Liver (tissue), 3 donors: ENCODE measurements at regions not wholly inside any gene's neighbourhood (a gene's known extent, or its start where the extent isn't known, plus 50 kb on each side); places are given as distances from the start of the nearest gene placed in this dataset.

Experiments
- CTCF ChIP-seq: fragments of 150-350 bp; IDR thresholded peaks from 2 replicates; pipeline ENCODE4 v1.5.1; 2017; ENCODE audit warnings: improper control_type of control experiment, low read depth, low read length; ENCODE audit not compliant: missing input control
- EGR1 ChIP-seq, 2 donors: IDR thresholded peaks; 2 replicates each; pipeline ENCODE4 v1.6.1; 2016 to 2018; ENCODE audit warnings: antibody characterized with exemption in 2 of 2, low read depth in 2 of 2
- FOXA1 ChIP-seq: IDR thresholded peaks from 2 replicates; pipeline ENCODE4 v1.6.1; 2016; ENCODE audit warnings: antibody characterized with exemption
- GABPA ChIP-seq, 2 donors: IDR thresholded peaks in 1 of 2; conservative IDR thresholded peaks in 1 of 2; 2 replicates each; pipeline ENCODE4 v1.6.1; 2016; ENCODE audit warnings: antibody characterized with exemption in 2 of 2, mild to moderate bottlenecking in 1 of 2, moderate library complexity in 1 of 2
- JUND ChIP-seq, 2 donors: IDR thresholded peaks; 2 replicates each; pipeline ENCODE4 v1.6.1; 2016; ENCODE audit warnings: antibody characterized with exemption in 2 of 2
- MAX ChIP-seq: IDR thresholded peaks from 2 replicates; pipeline ENCODE4 v1.6.1; 2016; ENCODE audit warnings: antibody characterized with exemption
- RAD21 ChIP-seq, 2 donors: IDR thresholded peaks; 2 replicates each; pipeline ENCODE4 v1.6.1; 2016; ENCODE audit warnings: antibody characterized with exemption in 2 of 2, mild to moderate bottlenecking in 2 of 2
- REST ChIP-seq: IDR thresholded peaks from 2 replicates; pipeline ENCODE4 v1.6.1; 2016; ENCODE audit warnings: antibody characterized with exemption, mild to moderate bottlenecking
- RXRA ChIP-seq, 2 donors: IDR thresholded peaks; 2 replicates each; pipeline ENCODE4 v1.6.1; 2017 to 2018; ENCODE audit warnings: antibody characterized with exemption in 2 of 2, mild to moderate bottlenecking in 1 of 2
- TAF1 ChIP-seq: conservative IDR thresholded peaks from 2 replicates; pipeline ENCODE4 v1.6.1; 2016; ENCODE audit warnings: antibody characterized with exemption, mild to moderate bottlenecking
- TF ChIP-seq, protein P1 (sequence below): IDR thresholded peaks from 2 replicates; pipeline ENCODE4 v1.6.1; 2016; ENCODE audit warnings: antibody characterized with exemption
- TF ChIP-seq, protein P2 (sequence below): IDR thresholded peaks from 2 replicates; pipeline ENCODE4 v1.6.1; 2016; ENCODE audit warnings: antibody characterized with exemption
- donor health status: healthy.
- donor health status: healthy.

GRCh38 chr6:45738057-45738455 lies 277.6 kb downstream of the CLIC5 start:
- TF ChIP-seq CTCF (no peak), REST (no peak), RAD21 (IDR thresholded peaks at IDR 0.05) (no peak), MAX (no peak), JUND (IDR thresholded peaks at IDR 0.05) (no peak), GABPA (IDR thresholded peaks at IDR 0.05 in 1 of 2, conservative IDR thresholded peaks at IDR 0.05 in 1 of 2) (no peak), RXRA (IDR thresholded peaks at IDR 0.05) (no peak), FOXA1 (no peak), EGR1 (IDR thresholded peaks at IDR 0.05; ENCODE audit: low read depth in 2 of 2) (no peak), TAF1 (no peak)
- TF ChIP-seq, protein P1, sequence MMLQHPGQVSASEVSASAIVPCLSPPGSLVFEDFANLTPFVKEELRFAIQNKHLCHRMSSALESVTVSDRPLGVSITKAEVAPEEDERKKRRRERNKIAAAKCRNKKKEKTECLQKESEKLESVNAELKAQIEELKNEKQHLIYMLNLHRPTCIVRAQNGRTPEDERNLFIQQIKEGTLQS = no peak
- TF ChIP-seq, protein P2, sequence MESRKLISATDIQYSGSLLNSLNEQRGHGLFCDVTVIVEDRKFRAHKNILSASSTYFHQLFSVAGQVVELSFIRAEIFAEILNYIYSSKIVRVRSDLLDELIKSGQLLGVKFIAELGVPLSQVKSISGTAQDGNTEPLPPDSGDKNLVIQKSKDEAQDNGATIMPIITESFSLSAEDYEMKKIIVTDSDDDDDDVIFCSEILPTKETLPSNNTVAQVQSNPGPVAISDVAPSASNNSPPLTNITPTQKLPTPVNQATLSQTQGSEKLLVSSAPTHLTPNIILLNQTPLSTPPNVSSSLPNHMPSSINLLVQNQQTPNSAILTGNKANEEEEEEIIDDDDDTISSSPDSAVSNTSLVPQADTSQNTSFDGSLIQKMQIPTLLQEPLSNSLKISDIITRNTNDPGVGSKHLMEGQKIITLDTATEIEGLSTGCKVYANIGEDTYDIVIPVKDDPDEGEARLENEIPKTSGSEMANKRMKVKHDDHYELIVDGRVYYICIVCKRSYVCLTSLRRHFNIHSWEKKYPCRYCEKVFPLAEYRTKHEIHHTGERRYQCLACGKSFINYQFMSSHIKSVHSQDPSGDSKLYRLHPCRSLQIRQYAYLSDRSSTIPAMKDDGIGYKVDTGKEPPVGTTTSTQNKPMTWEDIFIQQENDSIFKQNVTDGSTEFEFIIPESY = no peak
